Astrocyte (in vitro differentiated cells and primary cell): ENCODE measurements at regions not wholly inside any gene's neighbourhood (a gene's known extent, or its start where the extent isn't known, plus 50 kb on each side); places are given as distances from the start of the nearest gene placed in this dataset.

Experiments
- DNase-seq: peaks from one replicate; pipeline ENCODE4 v3.0.0-alpha.2; 2010; ENCODE audit warnings: low read depth
- FAIRE-seq: peaks from 2 replicates; lab custom pipeline; 2011; peaks lifted over from hg19 to GRCh38; lab: Jason Lieb, UNC
- H2AFZ ChIP-seq: 2 replicates; pipeline ENCODE4 v1.6.0; 2012; ENCODE audit warnings: low read depth, low read length, inconsistent platforms
- H3K27ac ChIP-seq: 2 replicates; pipeline ENCODE4 v1.5.1; 2011; ENCODE audit warnings: low read depth, low read length, inconsistent platforms
- H3K27me3 ChIP-seq: 2 replicates; pipeline ENCODE4 v1.6.0; 2011; ENCODE audit warnings: low read length, inconsistent platforms; ENCODE audit not compliant: insufficient read depth
- H3K36me3 ChIP-seq: 2 replicates; pipeline ENCODE4 v1.5.1; 2011; ENCODE audit warnings: low read length, inconsistent platforms; ENCODE audit not compliant: insufficient read depth
- H3K4me1 ChIP-seq: 2 replicates; pipeline ENCODE4 v1.5.1; 2011; ENCODE audit warnings: low read length, inconsistent platforms; ENCODE audit not compliant: insufficient read depth
- H3K4me2 ChIP-seq: 2 replicates; pipeline ENCODE4 v1.6.0; 2012; ENCODE audit warnings: low read length, inconsistent platforms
- H3K4me3 ChIP-seq: 2 replicates; pipeline ENCODE4 v1.5.1; 2011; ENCODE audit warnings: low read depth, mild to moderate bottlenecking, low read length, inconsistent platforms; ENCODE audit not compliant: insufficient read depth
- H3K79me2 ChIP-seq: 2 replicates; pipeline ENCODE4 v1.6.0; 2012; ENCODE audit warnings: mild to moderate bottlenecking, low read length, inconsistent platforms; ENCODE audit not compliant: insufficient read depth
- H3K9ac ChIP-seq: 2 replicates; pipeline ENCODE4 v1.6.0; 2012; ENCODE audit warnings: mild to moderate bottlenecking, low read length, inconsistent platforms
- H3K9me3 ChIP-seq: 2 replicates; pipeline ENCODE4 v1.5.1; 2012; ENCODE audit warnings: low read depth, mild to moderate bottlenecking, low read length, inconsistent platforms; ENCODE audit not compliant: insufficient read depth
- H4K20me1 ChIP-seq: 2 replicates; pipeline ENCODE4 v1.6.0; 2012; ENCODE audit warnings: low read length, inconsistent platforms; ENCODE audit not compliant: insufficient read depth
- H3K27ac Mint-ChIP-seq: one replicate; pipeline ENCODE4 v1.8.0; 2021; ENCODE audit warnings: mild to moderate bottlenecking, mixed read lengths; ENCODE audit not compliant: unreplicated experiment
- H3K27me3 Mint-ChIP-seq: one replicate; pipeline ENCODE4 v1.8.0; 2021; ENCODE audit warnings: low read depth, mixed read lengths; ENCODE audit not compliant: unreplicated experiment
- H3K36me3 Mint-ChIP-seq: one replicate; pipeline ENCODE4 v1.8.0; 2021; ENCODE audit warnings: low read depth, mixed read lengths; ENCODE audit not compliant: unreplicated experiment
- H3K4me1 Mint-ChIP-seq: one replicate; pipeline ENCODE4 v1.8.0; 2021; ENCODE audit warnings: low read depth, mixed read lengths; ENCODE audit not compliant: unreplicated experiment
- H3K4me3 Mint-ChIP-seq: one replicate; pipeline ENCODE4 v1.8.0; 2021; ENCODE audit warnings: mild to moderate bottlenecking, moderate library complexity, mixed read lengths; ENCODE audit not compliant: unreplicated experiment
- H3K9me3 Mint-ChIP-seq: one replicate; pipeline ENCODE4 v1.8.0; 2021; ENCODE audit warnings: mild to moderate bottlenecking, mixed read lengths; ENCODE audit not compliant: unreplicated experiment
- CTCF ChIP-seq: IDR thresholded peaks from 2 replicates; pipeline ENCODE4 v1.5.1; 2011; ENCODE audit warnings: low read depth, mild to moderate bottlenecking, inconsistent platforms, low read length, moderate library complexity; ENCODE audit not compliant: insufficient read depth
- EZH2 ChIP-seq: IDR thresholded peaks from 2 replicates; pipeline ENCODE4 v1.6.1; 2012; ENCODE audit warnings: mild to moderate bottlenecking, low read length, inconsistent platforms; ENCODE audit not compliant: insufficient read depth

GRCh38 chr1:193626695-193627094, 440.3 kb upstream of the B3GALT2 start:
- Histone ChIP-seq H3K4me2 (no peak overlapping the region), H3K36me3 (no peaks in the 10 kb centered on the region), H3K9me3 (no peaks in the 10 kb centered on the region), H3K9ac (no peak overlapping the region), H3K27ac (no peak overlapping the region), H3K27me3 (no peaks in the 10 kb centered on the region), H3K79me2 (no peaks in the 10 kb centered on the region), H2AFZ (no peak overlapping the region), H4K20me1 (no peaks in the 10 kb centered on the region), H3K4me3 (no peak overlapping the region), H3K4me1 (no peaks in the 10 kb centered on the region)
- no peak for DNase-seq
- FAIRE-seq, result no peak
- no peak overlapping the region for H3K4me3 Mint-ChIP-seq
- no peak overlapping the region for H3K27ac Mint-ChIP-seq
- TF ChIP-seq CTCF, result no peak
- TF ChIP-seq EZH2, result no peak
- H3K9me3 Mint-ChIP-seq, result no peaks in the 10 kb centered on the region
- peaks cover 14% of the 10 kb centered on the region for H3K4me1 Mint-ChIP-seq
- H3K36me3 Mint-ChIP-seq, result no peaks in the 10 kb centered on the region
- H3K27me3 Mint-ChIP-seq, result no peaks in the 10 kb centered on the region

- no peaks in the 10 kb centered on the region for H3K4me1 ChIP-seq
- H3K9ac ChIP-seq, result no peak overlapping the region
- no peak overlapping the region for H3K4me3 ChIP-seq
- H3K36me3 ChIP-seq, result no peaks in the 10 kb centered on the region
- TF ChIP-seq CTCF (no peak), EZH2 (no peak)
- Mint-ChIP-seq H3K9me3 (no peaks in the 10 kb centered on the region), H3K27me3 (no peaks in the 10 kb centered on the region), H3K4me3 (no peak overlapping the region), H3K27ac (no peak overlapping the region), H3K36me3 (no peaks in the 10 kb centered on the region), H3K4me1 (peaks cover 13% of the 10 kb centered on the region)
- no peaks in the 10 kb centered on the region for H3K79me2 ChIP-seq
- H3K4me2 ChIP-seq, result no peak overlapping the region
- no peaks in the 10 kb centered on the region for H4K20me1 ChIP-seq
- DNase-seq, result no peak
- H3K27ac ChIP-seq, result no peak overlapping the region
- H3K27me3 ChIP-seq, result no peaks in the 10 kb centered on the region
- H3K9me3 ChIP-seq, result no peaks in the 10 kb centered on the region
- no peak for FAIRE-seq
- H2AFZ ChIP-seq, result no peak overlapping the region
Observed at GRCh38 chr1:193625255-193625654, 438.8 kb upstream of the B3GALT2 start.

GRCh38 chr1:193619911-193620310, 433.5 kb upstream of the B3GALT2 start:
- H3K27me3 Mint-ChIP-seq, result no peaks in the 10 kb centered on the region
- no peak overlapping the region for H3K27ac ChIP-seq
- no peaks in the 10 kb centered on the region for H3K9me3 ChIP-seq
- no peaks in the 10 kb centered on the region for H4K20me1 ChIP-seq
- no peaks in the 10 kb centered on the region for H3K27me3 ChIP-seq
- H3K9ac ChIP-seq, result no peak overlapping the region
- no peaks in the 10 kb centered on the region for H3K9me3 Mint-ChIP-seq
- no peak for TF ChIP-seq EZH2
- no peak for TF ChIP-seq CTCF
- H3K4me3 ChIP-seq, result no peak overlapping the region
- no peak overlapping the region for H3K4me2 ChIP-seq
- H3K36me3 Mint-ChIP-seq, result no peaks in the 10 kb centered on the region
- no peaks in the 10 kb centered on the region for H3K4me1 Mint-ChIP-seq
- H3K79me2 ChIP-seq, result no peaks in the 10 kb centered on the region
- H3K4me1 ChIP-seq, result no peaks in the 10 kb centered on the region
- DNase-seq (no peak), FAIRE-seq (no peak)
- H3K27ac Mint-ChIP-seq, result no peak overlapping the region
- no peak overlapping the region for H3K4me3 Mint-ChIP-seq
- no peaks in the 10 kb centered on the region for H3K36me3 ChIP-seq
- no peak overlapping the region for H2AFZ ChIP-seq
